Endodermal cell (in vitro differentiated cells): ENCODE measurements at regions not wholly inside any gene's neighbourhood (a gene's known extent, or its start where the extent isn't known, plus 50 kb on each side); places are given as distances from the start of the nearest gene placed in this dataset.

Experiments used
- DNase-seq: peaks from one replicate; pipeline ENCODE4 v3.0.0-alpha.2; 2017
- H3K27ac ChIP-seq: 2 replicates; pipeline ENCODE4 v1.5.1; 2013; ENCODE audit warnings: mild to moderate bottlenecking, low read depth, low read length, moderate library complexity
- H3K27me3 ChIP-seq: 2 replicates; pipeline ENCODE4 v1.6.1; 2013; ENCODE audit warnings: mild to moderate bottlenecking, low read length, moderate library complexity; ENCODE audit not compliant: insufficient read depth, control insufficient read depth, poor library complexity, severe bottlenecking
- H3K36me3 ChIP-seq: 2 replicates; pipeline ENCODE4 v1.7.0; 2013; ENCODE audit warnings: mild to moderate bottlenecking, low read length, moderate library complexity; ENCODE audit not compliant: control insufficient read depth, insufficient read depth
- H3K4me1 ChIP-seq: one replicate; pipeline ENCODE4 v1.7.0; 2013; ENCODE audit warnings: low read length; ENCODE audit not compliant: control insufficient read depth, insufficient read depth
- H3K4me3 ChIP-seq: 2 replicates; pipeline ENCODE4 v1.5.1; 2013; ENCODE audit warnings: mild to moderate bottlenecking, low read length, moderate library complexity
- H3K9ac ChIP-seq: 2 replicates; pipeline ENCODE4 v1.6.1; 2013; ENCODE audit warnings: mild to moderate bottlenecking, low read length, moderate library complexity; ENCODE audit not compliant: poor library complexity, severe bottlenecking; ENCODE audit errors: extremely low read depth
- H3K9me3 ChIP-seq: 2 replicates; pipeline ENCODE4 v1.6.1; 2013; ENCODE audit warnings: mild to moderate bottlenecking, low read length, moderate library complexity; ENCODE audit not compliant: control insufficient read depth
- H3K27ac Mint-ChIP-seq: 2 replicates; pipeline ENCODE4 v1.8.0; 2020; ENCODE audit warnings: mixed read lengths
- H3K27me3 Mint-ChIP-seq: 2 replicates; pipeline ENCODE4 v1.8.0; 2021; ENCODE audit warnings: mild to moderate bottlenecking, mixed read lengths; ENCODE audit not compliant: insufficient read depth
- H3K36me3 Mint-ChIP-seq: 2 replicates; pipeline ENCODE4 v1.8.0; 2020; ENCODE audit warnings: low read depth, mixed read lengths
- H3K4me1 Mint-ChIP-seq: 2 replicates; pipeline ENCODE4 v1.8.0; 2020; ENCODE audit warnings: mixed read lengths
- H3K4me3 Mint-ChIP-seq: 2 replicates; pipeline ENCODE4 v1.8.0; 2020; ENCODE audit warnings: mild to moderate bottlenecking, moderate library complexity, mixed read lengths
- H3K9me3 Mint-ChIP-seq: 2 replicates; pipeline ENCODE4 v1.8.0; 2020; ENCODE audit warnings: mild to moderate bottlenecking, mixed read lengths
- CTCF ChIP-seq: fragments of 200-600 bp; sonication (generic); conservative IDR thresholded peaks from 2 replicates; pipeline ENCODE4 v1.5.0; 2021; ENCODE audit warnings: antibody characterized with exemption, mild to moderate bottlenecking
- WGBS, 2 experiments: methylation state at CpG; one replicate each; pipeline versions ENCODE4 v1.1.5 to v1.1.7; 2013; ENCODE audit warnings: missing lambda C conversion rate in 2 of 2, mixed read lengths in 1 of 2; ENCODE audit not compliant: insufficient coverage in 1 of 2, insufficient read length in 1 of 2; 5-methylcytosine and 5-hydroxymethylcytosine counted together

- 75 to 100% methylated on average over 1 to 2 of the region's 2 CpGs for WGBS, 2 experiments
- Histone ChIP-seq H3K9ac (no peak overlapping the region), H3K27me3 (no peaks in the 10 kb centered on the region), H3K27ac (no peak overlapping the region), H3K9me3 (no peaks in the 10 kb centered on the region), H3K4me1 (no peaks in the 10 kb centered on the region), H3K4me3 (no peak overlapping the region), H3K36me3 (no peaks in the 10 kb centered on the region)
- no peaks in the 10 kb centered on the region for H3K27me3 Mint-ChIP-seq
- no peak overlapping the region for H3K4me3 Mint-ChIP-seq
- TF ChIP-seq CTCF = no peak
- H3K27ac Mint-ChIP-seq = no peak overlapping the region
- H3K9me3 Mint-ChIP-seq = no peaks in the 10 kb centered on the region
- peaks cover 2% of the 10 kb centered on the region for H3K4me1 Mint-ChIP-seq
- no peaks in the 10 kb centered on the region for H3K36me3 Mint-ChIP-seq
- DNase-seq = no peak
Observed at GRCh38 chr16:51825779-51826178, 674.7 kb upstream of the SALL1 start.

GRCh38 chr16:51822471-51822870, 671.4 kb upstream of the SALL1 start:
- no peaks in the 10 kb centered on the region for H3K9me3 Mint-ChIP-seq
- Histone ChIP-seq H3K36me3 (no peaks in the 10 kb centered on the region), H3K9ac (no peak overlapping the region), H3K9me3 (no peaks in the 10 kb centered on the region), H3K4me1 (no peaks in the 10 kb centered on the region), H3K4me3 (no peak overlapping the region), H3K27me3 (no peaks in the 10 kb centered on the region), H3K27ac (no peak overlapping the region)
- no peaks in the 10 kb centered on the region for H3K36me3 Mint-ChIP-seq
- TF ChIP-seq CTCF = no peak
- WGBS, 2 experiments = 94% methylated on average over 2 of the region's 2 CpGs
- H3K4me1 Mint-ChIP-seq = peaks cover 10% of the 10 kb centered on the region
- DNase-seq = no peak
- H3K27me3 Mint-ChIP-seq = no peaks in the 10 kb centered on the region
- H3K27ac Mint-ChIP-seq = no peak overlapping the region
- no peak overlapping the region for H3K4me3 Mint-ChIP-seq

- H3K4me3 Mint-ChIP-seq = no peak overlapping the region
- no peak for TF ChIP-seq CTCF
- H3K4me1 Mint-ChIP-seq = peaks cover 10% of the 10 kb centered on the region
- no peaks in the 10 kb centered on the region for H3K9me3 Mint-ChIP-seq
- no peaks in the 10 kb centered on the region for H3K4me1 ChIP-seq
- no peaks in the 10 kb centered on the region for H3K9me3 ChIP-seq
- no peak overlapping the region for H3K27ac ChIP-seq
- no peaks in the 10 kb centered on the region for H3K36me3 ChIP-seq
- 94 to 100% methylated on average over 1 of the region's 1 CpG for WGBS, 2 experiments
- DNase-seq = no peak
- no peaks in the 10 kb centered on the region for H3K27me3 Mint-ChIP-seq
- no peak overlapping the region for H3K9ac ChIP-seq
- H3K27me3 ChIP-seq = no peaks in the 10 kb centered on the region
- H3K27ac Mint-ChIP-seq = no peak overlapping the region
- no peak overlapping the region for H3K4me3 ChIP-seq
- H3K36me3 Mint-ChIP-seq = no peaks in the 10 kb centered on the region
Observed at GRCh38 chr16:51821527-51821926, 670.5 kb upstream of the SALL1 start.
